Breast epithelium (tissue), 3 donors: ENCODE measurements at regions not wholly inside any gene's neighbourhood (a gene's known extent, or its start where the extent isn't known, plus 50 kb on each side); places are given as distances from the start of the nearest gene placed in this dataset.

Experiments used
- POLR2A ChIP-seq: fragments of 450-650 bp; IDR thresholded peaks from one replicate; pipeline ENCODE4 v1.6.1; 2016; ENCODE audit warnings: antibody characterized with exemption, mild to moderate bottlenecking, moderate library complexity
- POLR2AphosphoS5 ChIP-seq, 3 donors: sonication (generic); formaldehyde crosslinking; IDR thresholded peaks; one replicate each; pipeline ENCODE4 v1.6.1; 2017; ENCODE audit warnings: antibody characterized with exemption in 3 of 3
- TF ChIP-seq, protein P1 (sequence below), 3 donors: fragments of 450-650 bp; IDR thresholded peaks; one replicate each; pipeline ENCODE4 v1.5.1; 2016 to 2017; ENCODE audit warnings: antibody characterized with exemption in 3 of 3, mild to moderate bottlenecking in 3 of 3, moderate library complexity in 3 of 3

DNA sequence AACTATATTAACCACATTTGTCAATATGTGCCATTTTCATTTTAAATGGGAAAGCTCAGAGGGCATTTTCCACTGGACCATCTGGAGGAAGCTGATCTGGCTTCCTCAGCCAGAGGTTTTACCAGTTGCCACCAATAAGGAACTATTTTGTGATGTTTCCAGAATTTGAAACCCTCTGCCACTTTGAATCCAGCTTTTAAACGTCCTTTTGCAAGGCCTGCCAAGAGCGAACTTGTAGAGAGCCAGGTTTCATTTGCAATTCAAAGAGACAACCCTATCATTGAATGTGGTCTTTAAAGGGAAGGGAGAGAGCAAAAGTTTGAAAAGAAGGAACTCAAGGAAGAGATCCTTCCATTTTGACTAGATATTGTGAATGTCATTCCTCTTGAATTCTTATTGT, 123.3 kb upstream of the CHL1 start:
- TF ChIP-seq, protein P1, sequence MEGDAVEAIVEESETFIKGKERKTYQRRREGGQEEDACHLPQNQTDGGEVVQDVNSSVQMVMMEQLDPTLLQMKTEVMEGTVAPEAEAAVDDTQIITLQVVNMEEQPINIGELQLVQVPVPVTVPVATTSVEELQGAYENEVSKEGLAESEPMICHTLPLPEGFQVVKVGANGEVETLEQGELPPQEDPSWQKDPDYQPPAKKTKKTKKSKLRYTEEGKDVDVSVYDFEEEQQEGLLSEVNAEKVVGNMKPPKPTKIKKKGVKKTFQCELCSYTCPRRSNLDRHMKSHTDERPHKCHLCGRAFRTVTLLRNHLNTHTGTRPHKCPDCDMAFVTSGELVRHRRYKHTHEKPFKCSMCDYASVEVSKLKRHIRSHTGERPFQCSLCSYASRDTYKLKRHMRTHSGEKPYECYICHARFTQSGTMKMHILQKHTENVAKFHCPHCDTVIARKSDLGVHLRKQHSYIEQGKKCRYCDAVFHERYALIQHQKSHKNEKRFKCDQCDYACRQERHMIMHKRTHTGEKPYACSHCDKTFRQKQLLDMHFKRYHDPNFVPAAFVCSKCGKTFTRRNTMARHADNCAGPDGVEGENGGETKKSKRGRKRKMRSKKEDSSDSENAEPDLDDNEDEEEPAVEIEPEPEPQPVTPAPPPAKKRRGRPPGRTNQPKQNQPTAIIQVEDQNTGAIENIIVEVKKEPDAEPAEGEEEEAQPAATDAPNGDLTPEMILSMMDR (IDR thresholded peaks at IDR 0.05) = no peak
- TF ChIP-seq POLR2AphosphoS5 (IDR thresholded peaks at IDR 0.05) (no peak), POLR2A (no peak)
